NCI-H146 treated with DMSO at 0.1 percent for 48 hours (cell line): ENCODE measurements at regions not wholly inside any gene's neighbourhood (a gene's known extent, or its start where the extent isn't known, plus 50 kb on each side); places are given as distances from the start of the nearest gene placed in this dataset.

Experiments
- DNase-seq: peaks from one replicate; lab custom pipeline; 2025; ENCODE audit not compliant: unreplicated experiment; lab: John Stamatoyannopoulos, UW

- DNase-seq: no peak
Measured at GRCh38 chr6:113381232-113381631, 475.9 kb upstream of the MARCKS start.

DNA sequence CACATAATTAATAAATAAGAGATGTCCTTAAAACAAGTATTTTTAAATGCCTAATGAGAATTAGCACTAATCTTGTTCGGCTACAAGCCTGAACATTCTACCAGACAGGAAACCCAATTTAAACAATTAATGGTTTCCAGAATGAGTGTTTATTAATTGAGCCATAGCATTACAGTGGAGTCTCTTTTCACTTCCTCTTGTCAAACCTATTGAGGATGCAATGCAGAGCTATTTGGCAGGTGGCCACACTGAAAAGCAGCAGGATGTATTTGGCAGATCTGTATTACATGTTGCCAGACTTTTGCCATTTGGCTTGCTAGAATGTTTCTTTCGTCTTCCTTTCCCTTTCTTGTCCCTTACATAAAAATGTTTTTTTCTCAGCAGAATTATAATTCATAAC is 475.2 kb upstream of the MARCKS start:
- peak; percentile 62 for DNase-seq

DNA sequence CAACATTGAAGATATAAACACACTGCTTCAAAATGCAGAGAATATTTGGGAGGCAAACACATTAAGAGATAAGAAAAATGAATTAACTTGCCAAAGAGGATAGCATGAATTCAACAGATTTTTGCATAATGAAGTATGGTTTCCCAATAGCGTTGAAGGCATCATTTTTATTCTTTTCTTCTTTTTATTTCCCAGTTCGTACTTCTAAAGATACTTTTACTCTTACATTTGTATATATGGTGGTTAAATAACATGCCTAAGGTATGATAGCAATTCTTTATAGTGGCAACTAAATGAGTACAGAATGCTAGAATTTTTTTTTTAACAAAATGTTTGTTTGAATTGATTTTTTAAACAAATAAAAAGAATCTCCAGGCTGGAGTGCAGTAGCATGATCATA is 473.4 kb upstream of the MARCKS start:
- no peak for DNase-seq

DNA sequence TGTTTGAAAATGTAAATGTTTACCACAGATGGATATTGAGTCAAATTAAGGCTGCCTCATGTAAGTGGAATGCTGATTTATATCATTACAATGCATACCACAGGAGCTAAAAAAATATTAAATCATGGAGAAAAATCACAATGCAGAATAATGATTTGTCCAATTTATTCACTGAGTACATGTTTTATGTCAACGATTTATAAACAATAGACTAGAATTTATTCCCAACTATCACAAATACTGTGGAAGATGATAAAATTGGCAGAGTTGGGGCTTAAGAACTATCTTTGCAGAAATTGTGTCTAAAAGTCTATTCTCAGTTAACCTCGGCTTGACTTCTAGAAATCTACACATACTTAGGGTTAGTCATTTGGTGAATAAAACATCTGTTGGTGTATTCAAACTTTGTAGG is 472.1 kb upstream of the MARCKS start:
- no peak for DNase-seq

DNA sequence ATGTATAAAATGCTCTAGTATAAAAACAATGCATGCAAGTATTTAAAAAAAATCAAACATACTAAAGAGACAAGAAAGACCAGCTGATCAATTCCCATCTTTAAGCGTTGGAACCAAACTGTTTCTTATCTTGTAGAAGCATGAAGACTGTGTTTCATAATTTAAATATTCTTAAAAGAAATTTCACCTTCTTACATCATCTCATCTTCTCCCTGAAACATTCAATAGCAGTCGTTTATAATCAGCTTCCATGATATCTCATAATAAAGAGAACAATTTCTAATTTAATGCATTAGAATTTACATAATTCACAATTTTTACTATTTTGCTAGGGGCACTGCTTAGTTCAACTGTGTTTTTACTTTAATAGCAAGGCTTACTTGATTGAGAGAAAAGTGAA is 468.1 kb upstream of the MARCKS start:
- DNase-seq: no peak

DNA sequence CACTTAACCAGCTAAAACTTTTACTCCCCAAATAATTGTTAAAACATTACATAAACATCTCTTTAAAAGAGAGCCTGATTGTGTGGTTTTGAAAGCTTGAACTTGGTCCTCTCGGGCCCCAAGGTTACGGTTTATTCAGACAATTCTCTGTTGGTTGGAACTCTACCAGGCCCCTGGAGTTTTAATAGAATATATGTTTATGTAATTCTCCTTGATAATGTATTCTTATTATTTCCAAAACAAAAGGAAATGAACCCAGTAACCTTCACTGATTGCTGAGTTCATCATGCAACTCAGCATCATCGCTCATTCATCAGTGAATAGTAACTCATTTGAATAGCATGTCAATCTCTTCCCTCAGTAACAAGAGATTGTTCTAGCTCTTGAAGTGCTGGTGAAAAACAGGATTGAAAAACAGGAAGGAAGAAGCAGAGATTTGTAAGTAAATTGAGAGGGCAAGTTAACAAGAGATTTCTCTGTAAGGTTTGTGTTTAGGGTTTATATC is 464.5 kb upstream of the MARCKS start:
- DNase-seq: no peak

DNA sequence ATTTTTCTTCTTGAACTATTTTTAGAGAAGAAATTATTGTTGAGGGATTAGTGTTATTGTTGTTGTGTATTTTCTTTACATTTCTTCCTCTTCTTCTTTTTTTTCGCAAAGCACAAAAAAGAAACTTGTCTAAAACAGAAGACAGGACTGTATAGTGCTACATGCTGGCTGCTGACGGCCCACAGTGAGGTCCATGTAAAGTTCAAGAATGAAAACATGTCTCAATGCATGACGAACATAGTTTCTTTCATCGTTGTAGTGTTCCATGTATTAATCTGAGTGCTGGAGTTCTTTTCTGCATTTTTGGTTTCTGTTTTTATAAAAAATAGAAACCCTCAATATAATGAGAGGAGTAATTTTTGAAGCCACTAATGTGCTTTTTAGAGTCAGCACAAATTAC is 462.9 kb upstream of the MARCKS start:
- no peak for DNase-seq

GRCh38 chr6:113394729-113395128 is 462.4 kb upstream of the MARCKS start:
- DNase-seq: no peak

- no peak for DNase-seq
Measured at GRCh38 chr6:113396730-113397129, 460.4 kb upstream of the MARCKS start.

DNA sequence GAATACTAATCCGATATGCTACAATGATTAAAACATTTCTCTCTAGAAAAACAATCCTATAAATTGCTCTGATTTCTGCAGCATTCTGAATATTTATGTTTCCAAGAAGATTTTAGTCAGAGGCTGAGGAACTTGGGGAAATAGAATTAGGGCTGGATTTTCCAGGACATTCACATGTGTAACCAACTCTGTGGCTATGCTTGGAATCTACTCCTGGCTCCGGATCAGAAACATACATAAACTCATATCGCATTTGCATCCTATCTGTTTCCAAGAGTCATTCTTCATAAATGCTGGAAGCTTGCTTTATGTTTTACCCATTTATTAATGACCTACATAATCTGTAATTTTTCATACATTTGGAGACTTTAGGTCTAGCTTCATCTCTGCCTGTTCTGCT is 459.9 kb upstream of the MARCKS start:
- DNase-seq: no peak

DNA sequence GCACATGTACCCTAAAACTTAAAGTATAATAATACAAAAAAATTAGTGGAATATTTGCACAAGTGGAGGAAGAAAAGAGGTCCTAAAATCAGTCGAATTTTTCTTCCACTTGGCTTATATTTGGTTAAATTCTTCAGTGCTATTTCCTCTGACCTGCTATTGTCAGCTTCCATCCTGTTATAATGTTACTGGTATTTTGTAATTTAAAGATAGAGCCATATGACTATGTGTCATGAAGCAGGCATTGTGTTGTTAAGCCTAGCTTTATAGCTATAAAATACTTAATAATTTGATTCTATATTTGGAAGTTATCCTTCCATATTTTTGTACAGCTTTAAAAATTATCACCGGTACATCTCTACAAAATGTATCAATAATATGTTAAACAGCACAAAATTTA is 455.9 kb upstream of the MARCKS start:
- no peak for DNase-seq

DNA sequence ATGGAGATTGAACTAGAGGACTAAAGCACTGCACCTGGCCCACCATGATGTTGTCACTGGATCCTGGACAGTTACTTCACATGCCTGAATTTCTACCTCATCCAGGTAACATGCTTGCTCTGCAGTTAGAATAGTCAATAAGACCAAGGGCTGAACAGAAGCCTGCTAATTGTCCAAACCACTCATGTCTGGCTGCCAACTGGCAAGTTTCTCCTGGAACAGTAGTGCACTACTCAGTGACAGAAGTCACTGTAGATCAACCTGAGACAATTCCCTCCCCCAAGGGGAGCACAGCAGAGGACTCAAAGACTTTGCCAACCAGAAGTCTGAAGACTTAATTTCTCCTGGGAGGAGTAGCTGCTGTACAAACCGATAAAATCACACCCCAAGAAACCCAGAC is 454.6 kb upstream of the MARCKS start:
- DNase-seq: no peak

GRCh38 chr6:113403966-113404595 is 453.1 kb upstream of the MARCKS start:
- DNase-seq: no peak

DNA sequence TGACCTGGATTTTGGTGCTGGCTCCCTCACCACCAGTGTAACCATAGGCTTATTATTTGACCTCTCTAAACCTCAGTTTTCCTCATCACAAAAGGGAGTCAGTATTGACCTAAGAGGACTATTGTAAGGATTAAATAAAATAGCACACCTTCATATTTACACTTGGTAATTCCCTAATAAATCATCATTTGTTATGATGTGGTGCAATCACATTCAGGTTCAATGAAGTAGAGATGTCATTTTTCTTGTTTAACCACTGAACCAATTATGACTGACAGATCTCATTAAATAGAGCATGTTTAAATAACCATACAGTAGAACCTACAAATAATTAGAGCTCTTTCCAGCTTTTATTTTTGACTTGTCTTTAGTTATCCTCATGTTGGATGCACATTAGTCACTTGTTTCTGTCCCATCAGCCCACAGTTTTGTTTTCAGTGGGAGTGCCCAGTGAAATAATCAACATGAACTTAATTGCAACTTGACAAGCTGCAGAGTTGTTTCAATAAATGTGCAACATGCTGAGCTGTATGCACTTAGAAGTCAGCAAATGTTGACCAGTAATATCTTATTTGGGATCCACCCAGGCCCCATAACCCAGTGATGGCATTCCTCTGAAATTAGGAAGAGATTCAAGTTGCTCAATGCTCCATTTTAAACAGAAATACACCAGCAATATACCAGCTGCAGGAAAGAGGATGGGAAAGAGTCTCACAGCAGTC is 451.7 kb upstream of the MARCKS start:
- peak; percentile 84 for DNase-seq

DNA sequence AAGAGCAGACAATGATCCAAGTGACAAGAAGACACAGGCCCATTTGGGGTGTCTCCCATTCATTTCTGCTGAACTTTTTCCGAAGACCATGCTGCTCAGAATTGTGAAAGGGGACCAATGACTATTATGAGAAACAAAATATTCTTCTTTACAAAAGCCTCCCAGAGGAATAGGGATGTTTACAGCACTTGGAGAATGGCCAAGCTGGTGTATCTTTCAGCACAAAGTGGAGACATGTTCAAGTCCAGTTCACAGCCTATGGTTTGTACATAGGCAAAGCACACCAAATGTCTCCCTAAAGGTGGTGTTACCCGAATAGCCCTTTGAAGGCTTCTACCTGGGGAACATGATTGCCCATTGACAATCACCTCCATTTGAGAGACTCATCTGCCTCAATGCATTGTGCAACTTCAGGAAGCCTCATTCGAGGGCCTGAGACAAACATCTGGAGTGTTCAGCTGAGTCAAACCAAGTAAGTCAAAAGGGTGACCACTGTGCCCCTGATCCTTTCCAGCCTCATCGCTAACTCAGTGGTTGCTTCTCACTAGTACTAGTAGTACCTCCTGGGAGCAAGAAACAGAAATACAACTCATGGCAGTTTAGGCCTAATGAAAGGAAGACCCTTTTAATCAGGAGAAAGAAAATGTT is 451.0 kb upstream of the MARCKS start:
- DNase-seq: no peak

GRCh38 chr6:113411011-113411410 is 446.1 kb upstream of the MARCKS start:
- DNase-seq: no peak

DNA sequence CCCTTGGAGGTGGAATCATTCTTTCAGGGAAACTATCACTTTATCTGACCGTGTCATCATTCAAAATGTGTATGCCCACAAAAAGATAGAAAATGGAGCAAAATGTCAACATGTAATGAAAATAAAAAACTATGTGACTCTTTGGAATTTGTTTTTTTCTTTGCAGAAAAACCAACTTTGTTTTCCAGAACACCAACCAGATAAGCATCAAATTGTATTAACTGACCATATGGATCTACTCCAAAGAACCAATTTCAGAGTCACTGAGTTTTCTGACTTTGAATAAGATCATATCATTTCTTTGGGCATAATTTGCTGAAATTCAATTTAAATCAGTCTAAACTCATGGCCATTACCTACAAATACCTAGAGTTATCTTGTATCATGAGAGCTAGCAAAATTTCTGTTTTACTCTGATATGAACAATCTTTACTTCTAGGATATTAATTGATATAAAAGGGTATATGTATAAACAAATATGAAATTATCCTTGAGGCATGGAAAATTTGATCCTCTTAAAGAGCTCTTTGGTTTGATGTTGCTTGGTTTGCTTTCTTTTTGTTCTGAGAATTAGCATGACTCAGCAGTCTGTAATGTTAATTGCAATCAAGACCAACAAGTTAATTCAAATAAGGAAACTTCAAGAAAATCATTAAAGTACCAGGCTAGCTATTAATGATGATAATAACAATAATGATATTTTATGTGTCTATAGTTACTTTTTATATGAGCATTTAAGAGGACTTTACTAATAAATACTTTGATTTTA is 444.4 kb upstream of the MARCKS start:
- DNase-seq: no peak

DNA sequence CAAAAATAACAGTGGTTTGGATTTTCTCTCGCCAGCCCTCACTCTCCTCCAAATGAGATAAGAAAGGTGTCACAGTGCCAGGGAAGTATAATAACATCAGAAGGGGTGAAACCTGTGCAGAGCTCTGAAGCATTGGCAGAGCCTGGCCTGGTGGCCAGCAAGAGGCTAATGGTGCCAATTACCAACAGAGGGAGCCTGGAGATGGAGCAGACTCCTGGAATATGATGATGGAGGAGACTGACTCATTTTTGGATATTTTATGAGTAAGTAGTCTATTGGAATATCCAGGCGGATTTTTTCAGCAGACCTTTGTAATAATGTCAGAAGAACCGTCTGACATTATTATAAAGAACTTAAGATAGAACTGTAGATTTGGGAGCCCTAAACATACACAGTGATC is 442.6 kb upstream of the MARCKS start:
- peak; percentile 31 for DNase-seq

GRCh38 chr6:113416170-113416569 is 441.0 kb upstream of the MARCKS start:
- no peak for DNase-seq

DNA sequence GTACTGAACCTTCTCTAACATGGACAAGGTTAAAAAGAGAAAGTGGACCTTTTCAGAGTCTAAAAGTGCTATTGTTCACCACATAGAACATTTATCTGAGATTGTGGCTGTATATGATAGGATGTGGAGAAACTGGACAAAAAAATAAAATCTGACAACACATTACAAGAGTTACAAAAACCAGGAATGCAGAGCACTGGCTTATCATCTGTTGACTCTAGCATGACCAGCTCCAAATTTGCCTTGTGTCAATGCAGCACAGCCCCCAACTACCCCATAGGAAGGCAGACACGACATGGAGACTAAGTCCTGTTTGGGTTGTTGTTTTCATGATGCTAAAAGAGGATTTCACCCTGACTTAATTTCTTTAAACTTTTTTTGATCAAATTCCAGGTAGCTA is 436.9 kb upstream of the MARCKS start:
- DNase-seq: no peak

- DNase-seq: no peak
Measured at GRCh38 chr6:113421997-113422396, 435.1 kb upstream of the MARCKS start.

DNA sequence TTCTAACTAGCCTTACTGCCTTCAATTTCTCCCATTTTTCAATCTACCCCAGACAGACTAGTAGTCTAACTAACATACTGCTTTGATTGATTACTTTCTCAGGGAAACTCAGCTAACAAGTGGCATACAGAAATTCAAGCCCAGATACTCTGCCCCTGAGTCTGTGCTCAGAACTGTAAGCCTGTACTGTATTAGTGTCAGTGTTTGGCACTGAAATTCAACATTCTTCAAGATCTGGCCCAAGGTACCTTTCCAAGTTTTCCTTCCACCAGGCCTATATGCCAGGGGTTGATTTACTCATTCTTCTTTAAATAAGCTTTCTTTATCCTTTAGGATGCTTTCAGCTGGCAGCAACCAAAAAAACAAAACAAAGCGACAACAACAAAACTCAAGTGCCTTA is 433.2 kb upstream of the MARCKS start:
- DNase-seq: no peak
